Tongue (tissue), 1 donor: ENCODE measurements at regions not wholly inside any gene's neighbourhood (a gene's known extent, or its start where the extent isn't known, plus 50 kb on each side); places are given as distances from the start of the nearest gene placed in this dataset.

Experiments used
- DNase-seq: peaks from one replicate; pipeline ENCODE4 v3.0.0-alpha.2; 2015

- DNase-seq = no peak
Observed at GRCh38 chr3:163936543-163936942, 1141.8 kb downstream of the SI start.

DNA sequence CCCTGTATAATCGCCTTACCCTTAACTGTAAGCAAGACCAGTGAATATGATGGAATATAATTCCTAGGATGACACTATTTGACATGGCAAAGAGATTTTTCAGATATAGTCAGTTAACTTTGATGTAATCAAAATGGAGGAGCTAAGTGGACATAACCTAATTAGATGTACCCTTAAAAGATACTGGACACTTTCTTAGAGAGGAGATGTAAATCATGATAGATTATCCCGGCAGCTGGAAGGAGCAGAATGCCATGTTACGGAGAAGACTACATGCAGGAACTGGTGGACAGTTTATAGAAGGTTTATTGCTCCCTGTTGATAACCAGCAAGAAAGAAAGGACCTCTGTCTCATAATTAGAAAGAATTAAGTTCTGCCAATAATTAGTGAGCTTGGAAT is 1142.9 kb downstream of the SI start:
- DNase-seq = no peak

GRCh38 chr3:163929069-163929652 is 1149.1 kb downstream of the SI start:
- DNase-seq = no peak

DNA sequence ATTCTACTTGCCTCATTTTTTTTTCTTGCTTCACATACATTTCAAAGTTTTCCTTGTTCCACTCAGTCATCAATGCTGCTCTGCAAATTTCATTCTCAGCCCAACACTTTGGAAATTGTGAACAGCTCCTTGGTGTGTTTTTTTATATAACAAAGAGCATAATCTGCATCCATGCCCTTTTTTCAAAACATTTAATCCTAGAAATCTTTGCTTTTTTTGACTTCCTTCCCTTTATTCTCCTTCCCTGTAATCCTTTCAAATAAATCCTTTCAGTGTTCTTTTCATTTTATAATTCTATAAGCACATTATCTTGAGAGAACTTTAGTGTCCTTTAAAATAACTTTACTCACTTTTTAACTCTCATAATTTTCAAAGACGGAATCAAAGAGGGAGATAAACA is 1150.8 kb downstream of the SI start:
- no peak for DNase-seq

DNA sequence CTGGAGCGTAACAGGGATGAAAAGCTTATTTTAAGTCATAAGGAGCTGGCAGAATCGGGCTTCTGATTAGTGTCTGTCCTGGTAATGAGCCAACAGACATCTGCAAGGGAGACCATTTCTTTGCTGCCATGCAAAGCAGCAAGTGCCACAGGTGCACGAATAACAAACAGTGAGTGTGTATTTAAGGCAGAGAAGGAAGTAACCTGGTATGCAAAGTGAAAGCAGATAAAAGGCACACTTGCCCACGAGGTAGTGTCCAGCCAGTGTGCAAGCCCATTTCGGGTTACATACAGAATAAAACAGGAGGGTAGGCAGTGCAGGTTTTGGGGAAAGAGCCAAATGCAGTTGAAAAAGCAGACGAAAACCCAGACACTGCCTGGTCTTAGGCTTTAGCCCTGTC is 1153.7 kb downstream of the SI start:
- no peak for DNase-seq

- no peak for DNase-seq
Observed at GRCh38 chr3:163919154-163919553, 1159.1 kb downstream of the SI start.

DNA sequence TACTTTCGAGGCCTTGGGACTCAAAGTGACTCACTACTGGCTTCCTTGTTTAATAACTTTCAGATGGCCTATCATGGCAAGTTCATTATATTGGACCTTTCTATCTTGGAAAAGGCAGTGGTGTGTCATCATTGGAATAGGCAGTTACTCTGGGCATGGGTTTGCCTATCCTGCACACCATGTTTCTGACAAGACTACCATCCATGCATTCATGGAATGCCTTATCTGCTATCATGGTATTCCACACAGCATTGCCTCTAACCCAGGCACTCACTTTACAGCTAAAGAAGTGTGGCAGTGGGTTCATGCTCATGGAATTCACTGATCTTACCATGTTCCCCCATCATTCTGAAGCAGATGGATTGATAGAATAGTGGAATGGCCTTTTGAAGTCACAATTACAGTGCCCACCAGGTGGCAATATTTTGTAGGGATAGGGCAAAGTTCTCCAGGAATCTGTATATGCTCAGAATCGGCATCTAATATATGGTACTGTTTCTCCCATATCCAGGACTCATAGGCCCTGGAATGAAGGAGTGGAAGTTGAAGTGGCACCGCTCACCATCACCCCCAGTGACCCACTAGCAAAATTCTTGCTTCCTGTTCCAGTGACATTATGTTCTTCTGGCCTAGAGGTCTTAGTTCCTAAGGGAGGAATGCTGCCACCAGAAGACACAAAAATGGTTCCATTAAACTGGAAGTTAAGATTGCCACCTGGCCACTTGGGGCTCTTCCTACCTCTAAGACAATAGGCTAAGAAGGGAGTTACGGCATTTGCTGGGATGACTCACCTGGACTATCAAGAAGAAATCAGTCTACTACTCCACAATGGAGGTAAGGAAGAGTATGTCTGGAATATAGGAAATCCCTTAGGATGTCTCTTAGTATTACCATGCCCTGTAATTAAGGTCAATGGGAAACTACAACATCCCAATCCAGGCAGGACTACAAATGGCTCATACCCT is 1161.4 kb downstream of the SI start:
- DNase-seq = no peak

DNA sequence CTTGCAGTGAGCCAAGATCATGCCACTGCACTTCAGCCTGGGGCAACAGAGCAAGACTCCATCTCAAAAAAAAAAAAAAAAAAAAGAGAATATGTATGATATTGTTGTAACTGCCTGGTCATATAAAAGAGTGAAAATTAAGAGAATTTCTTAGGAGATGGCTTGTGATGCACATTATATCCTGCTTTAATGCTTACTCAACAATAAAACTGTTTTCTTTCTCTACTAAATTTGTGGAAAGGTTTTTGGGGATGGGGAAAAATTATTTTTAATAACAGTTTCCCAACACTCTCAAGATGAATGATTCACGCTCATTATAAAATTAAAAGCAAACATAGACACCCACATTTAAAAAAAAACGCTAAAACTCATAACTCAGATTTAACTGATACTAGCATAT is 1163.0 kb downstream of the SI start:
- DNase-seq = no peak

DNA sequence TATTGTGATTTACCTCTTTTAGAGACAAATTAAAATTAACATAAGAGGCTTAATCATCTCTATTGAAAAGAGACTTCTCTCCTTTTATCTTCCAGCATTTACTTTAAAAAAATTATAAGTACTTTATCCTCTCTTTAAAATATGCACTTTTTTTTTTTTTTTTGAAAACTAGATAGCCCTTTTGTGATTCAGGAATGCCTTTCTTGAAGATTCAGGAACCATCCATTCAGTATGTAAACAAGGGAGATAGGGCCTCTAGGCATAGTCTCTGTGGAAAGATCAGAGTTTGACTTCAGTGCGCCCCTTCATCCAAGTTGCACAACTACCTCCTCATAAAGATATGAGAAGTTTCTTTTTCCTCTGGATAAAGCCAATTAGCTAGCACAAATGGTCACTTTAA is 1163.7 kb downstream of the SI start:
- no peak for DNase-seq

GRCh38 chr3:163891771-163892170 is 1186.5 kb downstream of the SI start:
- DNase-seq = no peak

DNA sequence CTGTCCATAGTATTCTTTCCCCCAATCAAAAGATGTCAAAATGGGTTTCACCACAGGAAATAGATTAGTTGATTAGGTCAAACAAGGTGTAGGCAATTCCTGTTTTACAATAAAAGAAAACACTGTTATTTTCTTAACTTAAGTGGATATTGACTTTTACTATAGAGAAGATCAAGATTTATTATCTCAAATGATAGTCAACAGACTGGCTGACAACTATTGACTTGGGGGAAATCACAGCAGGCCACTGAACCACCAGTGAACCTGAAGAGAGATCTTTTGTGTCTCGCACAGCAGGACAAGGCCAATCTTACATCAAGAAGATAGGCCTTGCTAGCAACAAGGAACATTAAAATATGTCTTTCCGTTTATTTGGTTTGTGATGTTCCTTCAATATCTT is 1187.6 kb downstream of the SI start:
- no peak for DNase-seq

DNA sequence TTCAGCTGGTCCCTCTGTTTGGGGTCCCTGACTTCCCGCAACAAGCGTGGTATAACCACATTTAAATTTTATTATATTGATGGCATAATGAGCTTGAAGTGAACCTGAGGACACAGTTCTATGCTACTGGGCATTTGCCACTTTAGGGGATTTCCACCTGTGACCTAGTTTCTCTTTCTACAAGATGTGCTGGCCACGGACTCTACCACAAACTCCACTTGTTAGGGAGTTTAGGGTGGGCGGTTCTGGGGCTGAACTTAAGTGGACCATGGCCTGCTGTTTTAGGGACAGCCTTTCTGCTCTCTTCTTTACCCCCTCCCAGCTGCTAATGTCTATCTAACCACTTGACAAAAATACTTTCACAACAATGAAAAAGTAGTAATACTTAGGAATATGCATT is 1199.1 kb downstream of the SI start:
- no peak for DNase-seq

DNA sequence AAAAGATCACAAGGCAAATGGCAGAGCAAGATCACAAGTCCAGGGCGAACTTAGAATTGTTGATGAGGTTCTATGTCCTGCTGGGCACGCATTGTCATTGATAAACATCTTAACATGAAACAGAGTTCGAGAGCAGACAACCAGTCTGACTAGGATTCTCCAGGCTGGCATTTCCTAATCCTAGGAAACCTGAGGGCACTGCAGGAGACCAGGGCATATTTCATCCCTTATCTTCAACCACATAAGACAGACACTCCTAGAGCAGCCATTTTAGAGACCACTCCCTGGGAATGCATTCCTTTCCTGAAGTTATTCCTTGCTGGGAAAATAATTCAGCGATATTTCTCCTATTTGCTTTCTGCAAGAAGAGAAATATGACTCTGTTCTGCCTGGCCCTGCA is 1199.9 kb downstream of the SI start:
- no peak for DNase-seq

DNA sequence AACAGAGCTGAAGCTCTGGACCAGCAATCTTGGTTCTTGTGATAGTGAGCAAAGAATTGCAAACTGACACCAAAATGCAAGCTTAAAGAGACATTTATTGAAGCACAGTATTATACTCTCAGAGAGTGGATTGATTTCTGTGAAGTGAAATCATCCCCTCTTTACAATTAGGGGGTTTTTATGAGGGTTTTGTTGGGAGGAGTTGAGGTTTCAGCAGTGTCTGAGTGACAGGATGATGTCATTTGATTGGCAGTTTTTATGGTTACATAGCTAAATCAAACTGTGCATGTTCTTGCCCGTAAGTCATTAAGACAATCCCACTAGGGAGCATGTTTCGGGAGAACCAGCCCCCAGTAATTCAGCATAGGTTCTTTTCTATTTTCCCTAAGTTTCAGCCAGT is 1200.5 kb downstream of the SI start:
- no peak for DNase-seq

DNA sequence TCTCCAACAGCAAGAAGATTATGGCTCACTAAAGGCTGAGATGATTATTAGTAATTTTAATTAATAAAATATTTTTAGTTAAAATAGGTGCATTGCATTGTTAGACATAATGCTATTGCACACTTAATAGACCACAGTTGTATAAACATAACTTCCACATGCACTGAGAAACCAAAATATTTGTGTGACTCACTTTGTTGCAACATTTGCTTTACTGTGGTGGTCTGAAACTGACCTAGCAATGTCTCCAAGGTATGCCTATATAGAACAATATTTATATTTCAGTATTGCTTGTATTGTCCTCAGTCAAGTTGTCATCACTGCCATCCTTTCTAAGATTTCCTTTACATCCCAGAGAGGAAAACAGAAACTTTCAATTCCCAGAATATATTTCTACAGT is 1215.2 kb downstream of the SI start:
- DNase-seq = no peak

DNA sequence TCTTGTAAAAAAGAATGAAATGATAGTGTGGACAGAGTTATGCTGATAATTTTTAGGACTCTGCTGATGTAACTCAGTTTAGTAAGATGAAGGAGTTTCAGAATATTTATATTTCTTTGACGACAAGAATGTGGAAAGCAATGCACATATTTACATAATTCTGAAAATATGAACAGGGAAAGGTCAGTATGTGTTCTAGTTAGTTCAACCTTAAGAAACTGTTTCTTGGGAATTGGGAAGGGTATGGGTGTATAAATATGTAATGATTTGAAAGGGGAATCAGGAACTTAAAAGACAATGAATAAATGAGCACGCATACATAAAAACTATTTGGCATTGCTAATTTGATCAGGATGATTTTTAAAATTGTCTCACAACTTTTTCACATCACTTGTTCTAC is 1226.1 kb downstream of the SI start:
- DNase-seq = no peak

DNA sequence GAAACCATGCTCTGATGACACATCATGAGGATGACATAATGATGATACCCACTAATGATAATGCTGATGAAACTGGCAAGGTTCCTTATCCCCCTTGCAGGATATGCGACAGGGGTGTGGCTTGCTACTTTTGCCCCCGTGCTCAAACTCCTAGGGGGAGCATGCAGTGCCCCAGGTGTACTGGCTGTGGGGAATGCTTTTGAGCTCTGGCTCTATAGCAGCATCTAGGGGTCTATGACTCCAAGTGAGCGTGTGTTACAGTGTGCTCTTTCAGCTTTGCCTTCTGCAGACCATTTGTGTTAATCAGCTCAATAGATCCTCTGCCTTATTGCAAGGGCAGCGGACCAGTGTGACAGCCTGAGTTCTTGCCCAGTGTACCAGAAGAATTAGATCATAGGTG is 1239.5 kb downstream of the SI start:
- DNase-seq = no peak

GRCh38 chr3:163832547-163832946 is 1245.7 kb downstream of the SI start:
- no peak for DNase-seq

DNA sequence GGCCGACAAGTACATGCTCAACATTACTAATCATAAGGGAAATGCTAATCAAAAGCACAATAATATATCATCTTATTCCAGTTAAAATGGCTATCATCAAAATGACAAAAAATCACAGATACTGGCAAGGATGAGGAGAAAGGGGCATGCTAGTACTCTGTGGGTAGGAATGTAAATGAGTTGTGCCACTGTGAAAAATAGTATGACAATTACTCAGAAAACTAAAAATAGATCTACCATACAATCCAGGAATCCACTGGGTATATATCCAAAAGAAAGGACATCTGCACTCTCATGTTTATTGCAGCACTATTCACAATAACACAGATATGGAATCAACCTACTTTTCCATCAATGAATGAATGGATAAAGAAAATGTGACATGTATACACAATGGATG is 1256.5 kb downstream of the SI start:
- DNase-seq = no peak

DNA sequence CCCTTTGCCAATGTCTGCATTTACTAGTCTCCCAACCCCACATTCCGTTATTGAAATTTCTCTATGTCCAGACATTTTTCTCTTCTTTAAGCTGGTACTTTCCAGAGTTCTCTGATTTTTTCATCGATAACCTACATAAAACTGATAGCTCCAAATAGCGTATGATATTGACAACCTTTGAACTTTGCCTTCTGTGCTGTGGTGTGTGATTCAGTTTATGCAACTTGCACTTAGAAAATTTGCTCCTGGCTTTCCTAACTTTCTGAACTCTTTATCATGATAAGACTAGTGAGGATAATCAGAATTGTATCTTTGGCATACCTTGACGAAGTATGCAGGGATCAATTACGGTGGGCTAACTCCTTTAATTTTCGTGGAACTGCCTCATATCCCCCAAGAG is 1261.3 kb downstream of the SI start:
- DNase-seq = no peak

DNA sequence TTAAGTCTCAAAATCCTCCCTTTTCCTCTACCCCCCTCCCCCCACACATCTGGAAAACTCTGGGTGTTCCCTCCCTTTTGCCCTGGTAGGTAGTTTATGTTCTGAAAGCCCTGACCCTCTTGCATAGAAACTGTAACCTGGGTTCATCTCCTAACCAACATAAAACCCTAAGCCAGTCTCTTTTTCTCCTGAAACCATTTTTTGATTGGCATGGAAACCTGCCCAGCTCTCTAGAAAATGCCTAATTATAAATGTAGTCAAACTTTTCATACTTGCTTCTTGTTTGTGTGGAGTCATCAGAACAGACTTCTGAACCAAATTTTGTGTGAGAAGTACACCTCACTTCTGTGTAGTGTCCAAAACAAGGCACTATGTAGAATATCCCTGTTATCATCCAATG is 1264.4 kb downstream of the SI start:
- no peak for DNase-seq

- no peak for DNase-seq
Observed at GRCh38 chr3:163812006-163812405, 1266.3 kb downstream of the SI start.

DNA sequence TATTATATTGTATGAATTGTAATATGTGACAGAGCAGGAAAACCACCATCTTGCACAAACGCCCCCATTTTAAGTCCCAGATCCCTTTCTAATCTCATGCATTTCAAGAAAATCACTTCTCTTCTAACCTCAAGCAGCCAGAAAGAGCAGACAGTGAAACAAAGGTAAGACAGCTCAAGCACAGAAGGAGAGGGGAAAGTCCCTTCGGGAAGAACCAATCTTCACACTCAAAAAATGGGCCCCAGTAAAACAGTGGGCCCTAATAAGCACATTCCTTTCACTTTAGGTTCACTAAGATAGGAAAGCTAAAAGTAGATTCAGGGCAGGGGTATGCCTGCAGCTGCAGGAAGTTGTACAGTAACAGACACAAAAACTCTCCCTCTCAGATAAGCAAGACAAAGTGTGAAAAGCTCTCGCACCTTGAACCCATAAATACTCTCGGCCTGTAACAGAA is 1268.7 kb downstream of the SI start:
- no peak for DNase-seq

GRCh38 chr3:163786416-163786815 is 1291.9 kb downstream of the SI start:
- no peak for DNase-seq
